K562 (cell line): ENCODE measurements at regions not wholly inside any gene's neighbourhood (a gene's known extent, or its start where the extent isn't known, plus 50 kb on each side); places are given as distances from the start of the nearest gene placed in this dataset.

Source experiments
- ATAC-seq: fragments of 200-7000 bp; cut with Tn5 transposase; 3 replicates; pipeline ENCODE4 v1.9.1; 2020; ENCODE audit warnings: moderate library complexity
- BruUV-seq: library from RNA; stranded (reverse); fragments of 400-500 nt; replicated peaks from 2 replicates; lab custom pipeline; 2021; lab: Mats Ljungman, UMichigan
- CTCF ChIA-PET: fragments of 300-600 bp; formaldehyde crosslinking; extraction: SDS; loops from one replicate; lab custom pipeline; 2021; ENCODE audit warnings: low intra/inter-chr PET ratio; lab: Yijun Ruan, JAX
- POLR2A ChIA-PET: fragments of 300-600, 350-650 bp; sonication (Branson Sonifier 250); formaldehyde crosslinking; extraction: SDS; loops from one replicate; lab custom pipeline; 2021; ENCODE audit warnings: antibody characterized with exemption, inconsistent platforms; lab: Yijun Ruan, JAX
- DNase-seq, 4 experiments: peaks; one replicate each; pipeline versions ENCODE4 v3.0.0 to v3.0.0-alpha.2; 2011 to 2018; ENCODE audit warnings: low spot score in 3 of 4, mixed read lengths in 3 of 4; ENCODE audit errors: extremely low read depth in 1 of 4
- FAIRE-seq: peaks from 2 replicates; lab custom pipeline; 2011; peaks lifted over from hg19 to GRCh38; lab: Jason Lieb, UNC
- H2AFZ ChIP-seq: 2 replicates; pipeline ENCODE4 v1.6.0; 2011; ENCODE audit warnings: low read depth, low read length, control low read depth, inconsistent platforms
- H3K27ac ChIP-seq: fragments of 200-600 bp; 3 replicates; pipeline ENCODE4 v1.8.0; 2011; ENCODE audit warnings: low read depth, mild to moderate bottlenecking, control low read depth, inconsistent platforms, low read length, moderate library complexity, mixed read lengths; ENCODE audit errors: extremely low read depth
- H3K27me3 ChIP-seq, 2 experiments: fragments of 300-600 bp in 1 of 2; 2 replicates in 1 of 2; 3 replicates in 1 of 2; pipeline versions ENCODE4 v1.6.0 to v1.8.0; 2011; ENCODE audit warnings: inconsistent platforms in 2 of 2, low read length in 2 of 2, mild to moderate bottlenecking in 1 of 2, mixed read lengths in 1 of 2, moderate library complexity in 1 of 2; ENCODE audit not compliant: control insufficient read depth in 2 of 2, insufficient read depth in 2 of 2
- H3K36me3 ChIP-seq: fragments of 300-600 bp; 3 replicates; pipeline ENCODE4 v1.8.0; 2011; ENCODE audit warnings: mild to moderate bottlenecking, low read length, inconsistent platforms; ENCODE audit not compliant: control insufficient read depth, insufficient read depth
- H3K4me1 ChIP-seq, 2 experiments: fragments of 200-600 bp in 1 of 2; replicated peaks in 1 of 2; 2 replicates in 1 of 2; 3 replicates in 1 of 2; pipeline versions ENCODE4 v1.5.1 to v1.8.0; 2011; ENCODE audit warnings: inconsistent platforms in 2 of 2, low read length in 2 of 2, mild to moderate bottlenecking in 1 of 2, mixed read lengths in 1 of 2, moderate library complexity in 1 of 2; ENCODE audit not compliant: control insufficient read depth in 2 of 2, insufficient read depth in 2 of 2
- H3K4me2 ChIP-seq: 2 replicates; pipeline ENCODE4 v1.6.1; 2011; ENCODE audit warnings: low read length, control low read depth, inconsistent platforms, mixed read lengths; ENCODE audit not compliant: insufficient read depth
- H3K4me3 ChIP-seq: fragments of 200-600 bp; sonication (generic), shearing (Covaris generic); 2 replicates; pipeline ENCODE4 v1.5.1; 2016; ENCODE audit warnings: control low read depth, inconsistent platforms
- H3K79me2 ChIP-seq: fragments of 200-600 bp; 3 replicates; pipeline ENCODE4 v1.8.0; 2011; ENCODE audit warnings: low read length, inconsistent platforms; ENCODE audit not compliant: control insufficient read depth, insufficient read depth
- H3K9ac ChIP-seq, 2 experiments: 2 replicates each; pipeline versions ENCODE4 v1.6.0 to v1.6.1; 2011; ENCODE audit warnings: low read depth in 2 of 2, low read length in 2 of 2, control low read depth in 1 of 2, inconsistent platforms in 1 of 2, mild to moderate bottlenecking in 1 of 2, mixed read lengths in 1 of 2; ENCODE audit not compliant: insufficient read depth in 1 of 2
- H3K9me1 ChIP-seq: one replicate; pipeline ENCODE4 v1.6.0; 2011; ENCODE audit warnings: inconsistent platforms, mild to moderate bottlenecking, low read length, moderate library complexity; ENCODE audit not compliant: control insufficient read depth, insufficient read depth
- H3K9me3 ChIP-seq: replicated peaks from 2 replicates; pipeline ENCODE4 v1.5.1; 2011; ENCODE audit warnings: low read depth, low read length, inconsistent platforms; ENCODE audit not compliant: control insufficient read depth, insufficient read depth
- H4K20me1 ChIP-seq: replicated peaks from 2 replicates; pipeline ENCODE4 v1.6.1; 2011; ENCODE audit warnings: low read length, inconsistent platforms, mixed read lengths; ENCODE audit not compliant: control insufficient read depth, insufficient read depth
- RBM15 ChIP-seq: fragments of 200-400 bp; formaldehyde crosslinking; IDR thresholded peaks from 2 replicates; pipeline ENCODE4 v1.6.1; 2018; ENCODE audit warnings: mild to moderate bottlenecking, low read length, moderate library complexity; ENCODE audit not compliant: insufficient read depth
- RCOR1 ChIP-seq, 2 experiments: IDR thresholded peaks; 2 replicates each; pipeline ENCODE4 v1.6.1; 2012; ENCODE audit warnings: low read depth in 2 of 2, low read length in 2 of 2, borderline replicate concordance in 1 of 2, improper control_type of control experiment in 1 of 2
- SP1 ChIP-seq: sonication (generic); formaldehyde crosslinking; IDR thresholded peaks from 2 replicates; pipeline ENCODE4 v1.8.1; 2022; ENCODE audit warnings: mild to moderate bottlenecking, missing genetic modification reagents
- TEAD4 ChIP-seq, 2 experiments: sonication (generic) in 1 of 2; formaldehyde crosslinking in 1 of 2; IDR thresholded peaks; 2 replicates each; pipeline versions ENCODE4 v1.6.1 to v1.8.0; 2012 to 2022; ENCODE audit warnings: borderline replicate concordance in 1 of 2, inconsistent platforms in 1 of 2, low read length in 1 of 2, mild to moderate bottlenecking in 1 of 2, missing genetic modification reagents in 1 of 2
- XRCC4 ChIP-seq: IDR thresholded peaks from one replicate; pipeline ENCODE4 v1.6.1; 2011; ENCODE audit not compliant: insufficient read depth, insufficient read length; ENCODE audit errors: extremely low read depth
- ZNF23 ChIP-seq: fragments of 250-450 bp; sonication (Bioruptor Pico); IDR thresholded peaks from 2 replicates; pipeline ENCODE4 v1.4.0; 2020; ENCODE audit warnings: mild to moderate bottlenecking
- ZNF57 ChIP-seq: fragments of 450-650 bp; formaldehyde crosslinking; IDR thresholded peaks from 2 replicates; pipeline ENCODE4 v1.4.0; 2020; ENCODE audit warnings: mild to moderate bottlenecking, moderate library complexity
- WGBS: fragments of 100-300 bp; shearing (Covaris generic); methylation state at CpG from one replicate; pipeline ENCODE4 v1.1.6; 2016; ENCODE audit warnings: low coverage, mixed read lengths; ENCODE audit not compliant: insufficient coverage; ENCODE audit errors: missing lambda C conversion rate; 5-methylcytosine and 5-hydroxymethylcytosine counted together
- in situ Hi-C: fragments of 300-500 bp; cut with MboI; formaldehyde crosslinking; loops from 4 replicates; pipeline ENCODE4 v1.15.0; 2018; ENCODE audit warnings: inconsistent platforms, mixed read lengths
- intact Hi-C: fragments of 100-400 bp; cut with micrococcal nuclease; formaldehyde crosslinking; loops from 2 replicates; pipeline ENCODE4 v1.14.2; 2022
- TF ChIP-seq, protein P1 (sequence below): fragments of 250-450 bp; sonication (Bioruptor Pico); IDR thresholded peaks from 2 replicates; pipeline ENCODE4 v1.8.0; 2021; ENCODE audit warnings: mild to moderate bottlenecking, moderate library complexity
- TF ChIP-seq, protein P2 (sequence below): sonication (generic); formaldehyde crosslinking; IDR thresholded peaks from 2 replicates; pipeline ENCODE4 v1.8.0; 2022; ENCODE audit warnings: missing genetic modification reagents, mild to moderate bottlenecking, borderline replicate concordance
- TF ChIP-seq, protein P3 (sequence below): fragments of 250-450 bp; sonication (Bioruptor Pico); IDR thresholded peaks from 2 replicates; pipeline ENCODE4 v1.8.0; 2022; ENCODE audit warnings: moderate library complexity, mild to moderate bottlenecking, inconsistent platforms

DNA sequence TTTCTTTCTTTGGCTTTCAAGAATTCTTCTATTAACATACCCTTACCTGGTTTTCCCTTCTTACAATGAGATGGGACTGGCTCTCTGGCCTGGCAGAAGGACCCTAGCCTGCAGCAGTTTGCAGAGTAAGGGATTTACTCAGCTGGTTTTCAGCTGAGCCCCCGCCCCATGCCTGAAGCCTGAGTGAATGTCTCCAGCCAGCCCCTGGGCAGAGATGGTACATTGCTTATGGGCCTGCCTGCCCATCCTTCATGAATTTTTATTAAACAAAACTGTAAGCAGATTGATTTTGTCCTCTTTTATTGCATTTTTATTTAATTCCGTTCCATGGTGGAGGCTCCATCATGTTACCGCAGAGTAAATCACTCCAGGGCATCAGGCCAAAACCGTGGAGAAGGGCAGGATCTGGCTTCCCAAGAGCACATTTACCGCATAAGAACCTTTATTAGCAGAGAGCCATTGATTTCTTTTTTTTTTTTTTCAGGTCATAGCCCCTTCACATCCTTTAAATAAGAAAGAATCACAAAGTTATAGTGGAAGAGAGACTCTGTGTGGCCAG lies 316.2 kb downstream of the DHX35 start:
- no peak for ATAC-seq
- no peaks in the 10 kb centered on the region for H3K9me1 ChIP-seq
- DNase-seq: no peak
- POLR2A ChIA-PET: interaction anchor here (0.5 kb wide), 1 partner anchor 10 kb away, joined by 3 read pairs; no protein-coding TSS in a partner anchor
- no peaks in the 10 kb centered on the region for H3K36me3 ChIP-seq
- no peak overlapping the region for H3K4me2 ChIP-seq
- H3K4me1 ChIP-seq: no peaks in the 10 kb centered on the region
- H2AFZ ChIP-seq: no peak overlapping the region
- H3K27ac ChIP-seq: no peak overlapping the region
- no peak overlapping the region for H3K4me3 ChIP-seq
- no peak for FAIRE-seq
- in situ Hi-C loops: no loop called here
- CTCF ChIA-PET: no interaction called here
- H3K9ac ChIP-seq: no peak overlapping the region
- no peaks in the 10 kb centered on the region for H3K79me2 ChIP-seq
- no peaks in the 10 kb centered on the region for H3K9me3 ChIP-seq
- no peaks in the 10 kb centered on the region for H3K27me3 ChIP-seq
- 2% methylated on average over 5 of the region's 5 CpGs for WGBS
- no peak for TF ChIP-seq ZNF23 (CRISPR knock-in tag)
- TF ChIP-seq XRCC4: no peak
- intact Hi-C loops: no loop called here
- 0 out of 2 replicates have a peak, but pooled peaks cover 4% of the 10 kb centered on the region for H4K20me1 ChIP-seq
- no TSS peak for BruUV-seq

DNA sequence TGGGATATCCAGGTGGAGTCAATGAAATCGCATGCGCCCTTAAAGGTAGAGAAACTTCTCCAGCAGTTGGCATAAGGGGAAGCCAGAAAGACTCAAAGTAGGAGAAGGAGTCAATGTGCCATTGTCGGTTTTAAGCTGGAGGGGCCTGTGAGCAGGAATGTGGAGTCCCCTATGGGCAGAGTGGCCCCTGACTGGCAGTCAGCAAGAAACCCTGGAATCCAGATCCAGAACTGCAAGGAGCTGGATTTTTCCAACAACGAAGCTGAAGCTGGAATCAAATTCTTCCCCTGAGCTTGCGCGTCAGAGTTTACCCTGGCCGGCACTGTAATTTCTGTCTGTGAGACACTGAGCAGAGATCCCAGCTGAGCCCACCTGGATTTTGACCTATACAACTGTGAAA lies 315.0 kb downstream of the DHX35 start:
- no peaks in the 10 kb centered on the region for H3K36me3 ChIP-seq
- ChIA-PET CTCF (interaction anchor here (1.1 kb wide), 1 partner anchor 9 kb away, joined by 3 read pairs; no protein-coding TSS in a partner anchor), POLR2A (no interaction called here)
- DNase-seq (no peak), FAIRE-seq (no peak), ATAC-seq (no peak)
- no peak overlapping the region for H3K4me3 ChIP-seq
- no peak overlapping the region for H3K4me2 ChIP-seq
- BruUV-seq: no TSS peak
- H3K9me1 ChIP-seq: no peaks in the 10 kb centered on the region
- no peak overlapping the region for H2AFZ ChIP-seq
- H3K9me3 ChIP-seq: no peaks in the 10 kb centered on the region
- H3K79me2 ChIP-seq: no peaks in the 10 kb centered on the region
- H3K4me1 ChIP-seq: no peaks in the 10 kb centered on the region; a peak in 1 of 5 replicates
- no peaks in the 10 kb centered on the region for H3K27me3 ChIP-seq
- 0 out of 2 replicates have a peak, but pooled peaks cover 4% of the 10 kb centered on the region for H4K20me1 ChIP-seq
- WGBS: 16% methylated on average over 7 of the region's 7 CpGs
- intact Hi-C loops: no loop called here
- no peak overlapping the region for H3K9ac ChIP-seq
- H3K27ac ChIP-seq: no peak overlapping the region
- in situ Hi-C loops: no loop called here
- TF ChIP-seq ZNF57 (CRISPR knock-in tag) (no peak), RBM15 (no peak), SP1 (no peak), TEAD4 (IDR thresholded peaks at IDR 0.05; ENCODE audit: low read length) (no peak), TEAD4 (CRISPR knock-in tag; IDR thresholded peaks at IDR 0.05; ENCODE audit: borderline replicate concordance) (no peak), RCOR1 (IDR thresholded peaks at IDR 0.05; ENCODE audit: borderline replicate concordance in 1 of 2, low read depth in 2 of 2, low read length in 2 of 2) (no peak)
- TF ChIP-seq, protein P1, sequence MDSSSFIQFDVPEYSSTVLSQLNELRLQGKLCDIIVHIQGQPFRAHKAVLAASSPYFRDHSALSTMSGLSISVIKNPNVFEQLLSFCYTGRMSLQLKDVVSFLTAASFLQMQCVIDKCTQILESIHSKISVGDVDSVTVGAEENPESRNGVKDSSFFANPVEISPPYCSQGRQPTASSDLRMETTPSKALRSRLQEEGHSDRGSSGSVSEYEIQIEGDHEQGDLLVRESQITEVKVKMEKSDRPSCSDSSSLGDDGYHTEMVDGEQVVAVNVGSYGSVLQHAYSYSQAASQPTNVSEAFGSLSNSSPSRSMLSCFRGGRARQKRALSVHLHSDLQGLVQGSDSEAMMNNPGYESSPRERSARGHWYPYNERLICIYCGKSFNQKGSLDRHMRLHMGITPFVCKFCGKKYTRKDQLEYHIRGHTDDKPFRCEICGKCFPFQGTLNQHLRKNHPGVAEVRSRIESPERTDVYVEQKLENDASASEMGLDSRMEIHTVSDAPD (CRISPR knock-in tag): no peak
- TF ChIP-seq, protein P2, sequence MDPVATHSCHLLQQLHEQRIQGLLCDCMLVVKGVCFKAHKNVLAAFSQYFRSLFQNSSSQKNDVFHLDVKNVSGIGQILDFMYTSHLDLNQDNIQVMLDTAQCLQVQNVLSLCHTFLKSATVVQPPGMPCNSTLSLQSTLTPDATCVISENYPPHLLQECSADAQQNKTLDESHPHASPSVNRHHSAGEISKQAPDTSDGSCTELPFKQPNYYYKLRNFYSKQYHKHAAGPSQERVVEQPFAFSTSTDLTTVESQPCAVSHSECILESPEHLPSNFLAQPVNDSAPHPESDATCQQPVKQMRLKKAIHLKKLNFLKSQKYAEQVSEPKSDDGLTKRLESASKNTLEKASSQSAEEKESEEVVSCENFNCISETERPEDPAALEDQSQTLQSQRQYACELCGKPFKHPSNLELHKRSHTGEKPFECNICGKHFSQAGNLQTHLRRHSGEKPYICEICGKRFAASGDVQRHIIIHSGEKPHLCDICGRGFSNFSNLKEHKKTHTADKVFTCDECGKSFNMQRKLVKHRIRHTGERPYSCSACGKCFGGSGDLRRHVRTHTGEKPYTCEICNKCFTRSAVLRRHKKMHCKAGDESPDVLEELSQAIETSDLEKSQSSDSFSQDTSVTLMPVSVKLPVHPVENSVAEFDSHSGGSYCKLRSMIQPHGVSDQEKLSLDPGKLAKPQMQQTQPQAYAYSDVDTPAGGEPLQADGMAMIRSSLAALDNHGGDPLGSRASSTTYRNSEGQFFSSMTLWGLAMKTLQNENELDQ: no peak
- TF ChIP-seq, protein P3, sequence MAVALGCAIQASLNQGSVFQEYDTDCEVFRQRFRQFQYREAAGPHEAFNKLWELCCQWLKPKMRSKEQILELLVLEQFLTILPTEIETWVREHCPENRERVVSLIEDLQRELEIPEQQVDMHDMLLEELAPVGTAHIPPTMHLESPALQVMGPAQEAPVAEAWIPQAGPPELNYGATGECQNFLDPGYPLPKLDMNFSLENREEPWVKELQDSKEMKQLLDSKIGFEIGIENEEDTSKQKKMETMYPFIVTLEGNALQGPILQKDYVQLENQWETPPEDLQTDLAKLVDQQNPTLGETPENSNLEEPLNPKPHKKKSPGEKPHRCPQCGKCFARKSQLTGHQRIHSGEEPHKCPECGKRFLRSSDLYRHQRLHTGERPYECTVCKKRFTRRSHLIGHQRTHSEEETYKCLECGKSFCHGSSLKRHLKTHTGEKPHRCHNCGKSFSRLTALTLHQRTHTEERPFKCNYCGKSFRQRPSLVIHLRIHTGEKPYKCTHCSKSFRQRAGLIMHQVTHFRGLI (CRISPR knock-in tag): no peak
